ENCODE measurements at regions not wholly inside any gene's neighbourhood (a gene's known extent, or its start where the extent isn't known, plus 50 kb on each side); places are given as distances from the start of the nearest gene placed in this dataset.

- TF ChIP-seq CTCF (IDR thresholded peaks at IDR 0.05; ENCODE audit: low read depth, low read length) = no peak
- no peak for TF ChIP-seq POLR2A (IDR thresholded peaks at IDR 0.05; ENCODE audit: extremely low read depth, insufficient read length)
Measured at GRCh38 chr12:25853316-25854095, 105.0 kb upstream of the RASSF8 start.
